SU-DHL-6 (cell line): ENCODE measurements at regions not wholly inside any gene's neighbourhood (a gene's known extent, or its start where the extent isn't known, plus 50 kb on each side); places are given as distances from the start of the nearest gene placed in this dataset.

Experiments used
- H2AFZ ChIP-seq: fragments of 200-600 bp; sonication (generic); 2 replicates; pipeline ENCODE4 v1.6.1; 2014; ENCODE audit warnings: low read depth, mild to moderate bottlenecking, moderate library complexity, mixed read lengths, antibody characterized with exemption, low read length; ENCODE audit not compliant: severe bottlenecking
- H3F3A ChIP-seq: fragments of 200-600 bp; shearing (Covaris generic); 2 replicates; pipeline ENCODE4 v1.6.0; 2016; ENCODE audit warnings: antibody characterized with exemption, mild to moderate bottlenecking; ENCODE audit not compliant: insufficient read depth
- H3K27ac ChIP-seq: fragments of 200-600 bp; sonication (generic); 2 replicates; pipeline ENCODE4 v1.5.1; 2016; ENCODE audit warnings: low read depth, mild to moderate bottlenecking, low read length, moderate library complexity, mixed read lengths
- H3K27me3 ChIP-seq: fragments of 200-600 bp; sonication (generic), shearing (Covaris generic); 2 replicates; pipeline ENCODE4 v1.6.0; 2014; ENCODE audit warnings: mild to moderate bottlenecking, low read length
- H3K36me3 ChIP-seq: fragments of 200-600 bp; sonication (generic); 2 replicates; pipeline ENCODE4 v1.6.1; 2014; ENCODE audit warnings: mild to moderate bottlenecking, low read length, mixed read lengths
- H3K4me2 ChIP-seq: fragments of 300-600, 200-600 bp; shearing (Covaris generic), sonication (generic); 2 replicates; pipeline ENCODE4 v1.6.0; 2014; ENCODE audit warnings: low read length, low read depth, mild to moderate bottlenecking; ENCODE audit not compliant: poor library complexity, severe bottlenecking
- H3K4me3 ChIP-seq: fragments of 200-600 bp; sonication (generic); 2 replicates; pipeline ENCODE4 v1.5.1; 2014; ENCODE audit warnings: antibody characterized with exemption, low read length, mild to moderate bottlenecking, mixed read lengths; ENCODE audit not compliant: insufficient read depth, poor library complexity, severe bottlenecking
- H3K79me2 ChIP-seq: fragments of 200-600 bp; sonication (generic); 2 replicates; pipeline ENCODE4 v1.6.1; 2014; ENCODE audit warnings: mild to moderate bottlenecking, low read length, moderate library complexity; ENCODE audit not compliant: insufficient read depth
- H3K9ac ChIP-seq: fragments of 200-600 bp; sonication (generic); 2 replicates; pipeline ENCODE4 v1.7.0; 2014; ENCODE audit warnings: mild to moderate bottlenecking, low read length
- H3K9me2 ChIP-seq: fragments of 200-600 bp; sonication (generic); replicated peaks from 2 replicates; pipeline ENCODE4 v1.6.1; 2014; ENCODE audit warnings: low read length; ENCODE audit not compliant: insufficient read depth
- H3K9me3 ChIP-seq: fragments of 200-600 bp; sonication (generic); 2 replicates; pipeline ENCODE4 v1.6.1; 2014; ENCODE audit warnings: low read length, mixed read lengths; ENCODE audit not compliant: insufficient read depth
- H4K20me1 ChIP-seq: fragments of 200-600 bp; sonication (generic); 2 replicates; pipeline ENCODE4 v1.6.1; 2014; ENCODE audit warnings: low read depth, mild to moderate bottlenecking, antibody characterized with exemption, low read length, moderate library complexity, mixed read lengths
- EZH2phosphoT487 ChIP-seq: fragments of 200-600 bp; sonication (generic), shearing (Covaris generic); conservative IDR thresholded peaks from 2 replicates; pipeline ENCODE4 v1.6.1; 2018; ENCODE audit warnings: mild to moderate bottlenecking, antibody characterized with exemption, low read length, moderate library complexity, mixed read lengths
- TF ChIP-seq, protein P1 (sequence below): fragments of 200-600 bp; sonication (generic); IDR thresholded peaks from one replicate; pipeline ENCODE4 v1.5.1; 2017; ENCODE audit warnings: antibody characterized with exemption, mild to moderate bottlenecking, low read length, moderate library complexity; ENCODE audit not compliant: insufficient read depth, poor library complexity, severe bottlenecking

DNA sequence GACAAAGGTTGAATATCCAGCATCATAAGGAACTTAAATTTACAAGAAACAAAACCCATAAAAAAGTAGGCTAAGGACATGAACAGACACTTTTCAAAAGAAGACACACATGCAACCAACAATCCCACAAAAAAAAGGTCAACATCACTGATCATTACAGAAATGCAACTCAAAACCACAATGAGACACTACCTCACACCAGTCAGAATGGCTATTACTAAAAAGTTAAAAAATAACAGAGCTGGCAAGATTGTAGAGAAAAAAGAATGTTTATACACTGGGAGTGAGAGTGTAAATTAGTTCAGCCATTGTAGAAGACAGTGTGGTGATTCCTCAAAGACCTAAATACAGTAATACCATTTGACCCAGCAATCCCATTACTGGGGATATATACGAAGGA lies 474.7 kb downstream of the TRIML1 start:
- TF ChIP-seq, protein P1, sequence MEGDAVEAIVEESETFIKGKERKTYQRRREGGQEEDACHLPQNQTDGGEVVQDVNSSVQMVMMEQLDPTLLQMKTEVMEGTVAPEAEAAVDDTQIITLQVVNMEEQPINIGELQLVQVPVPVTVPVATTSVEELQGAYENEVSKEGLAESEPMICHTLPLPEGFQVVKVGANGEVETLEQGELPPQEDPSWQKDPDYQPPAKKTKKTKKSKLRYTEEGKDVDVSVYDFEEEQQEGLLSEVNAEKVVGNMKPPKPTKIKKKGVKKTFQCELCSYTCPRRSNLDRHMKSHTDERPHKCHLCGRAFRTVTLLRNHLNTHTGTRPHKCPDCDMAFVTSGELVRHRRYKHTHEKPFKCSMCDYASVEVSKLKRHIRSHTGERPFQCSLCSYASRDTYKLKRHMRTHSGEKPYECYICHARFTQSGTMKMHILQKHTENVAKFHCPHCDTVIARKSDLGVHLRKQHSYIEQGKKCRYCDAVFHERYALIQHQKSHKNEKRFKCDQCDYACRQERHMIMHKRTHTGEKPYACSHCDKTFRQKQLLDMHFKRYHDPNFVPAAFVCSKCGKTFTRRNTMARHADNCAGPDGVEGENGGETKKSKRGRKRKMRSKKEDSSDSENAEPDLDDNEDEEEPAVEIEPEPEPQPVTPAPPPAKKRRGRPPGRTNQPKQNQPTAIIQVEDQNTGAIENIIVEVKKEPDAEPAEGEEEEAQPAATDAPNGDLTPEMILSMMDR: no peak
- no peak for TF ChIP-seq EZH2phosphoT487
- Histone ChIP-seq H3K9me3 (no peaks in the 10 kb centered on the region), H3K36me3 (no peaks in the 10 kb centered on the region), H3K27me3 (no peaks in the 10 kb centered on the region), H3F3A (no peaks in the 10 kb centered on the region), H3K27ac (no peak overlapping the region), H3K9ac (no peak overlapping the region), H3K79me2 (no peaks in the 10 kb centered on the region), H2AFZ (no peak overlapping the region), H4K20me1 (no peaks in the 10 kb centered on the region), H3K4me3 (no peak overlapping the region), H3K4me2 (no peak overlapping the region), H3K9me2 (no peaks in the 10 kb centered on the region)

DNA sequence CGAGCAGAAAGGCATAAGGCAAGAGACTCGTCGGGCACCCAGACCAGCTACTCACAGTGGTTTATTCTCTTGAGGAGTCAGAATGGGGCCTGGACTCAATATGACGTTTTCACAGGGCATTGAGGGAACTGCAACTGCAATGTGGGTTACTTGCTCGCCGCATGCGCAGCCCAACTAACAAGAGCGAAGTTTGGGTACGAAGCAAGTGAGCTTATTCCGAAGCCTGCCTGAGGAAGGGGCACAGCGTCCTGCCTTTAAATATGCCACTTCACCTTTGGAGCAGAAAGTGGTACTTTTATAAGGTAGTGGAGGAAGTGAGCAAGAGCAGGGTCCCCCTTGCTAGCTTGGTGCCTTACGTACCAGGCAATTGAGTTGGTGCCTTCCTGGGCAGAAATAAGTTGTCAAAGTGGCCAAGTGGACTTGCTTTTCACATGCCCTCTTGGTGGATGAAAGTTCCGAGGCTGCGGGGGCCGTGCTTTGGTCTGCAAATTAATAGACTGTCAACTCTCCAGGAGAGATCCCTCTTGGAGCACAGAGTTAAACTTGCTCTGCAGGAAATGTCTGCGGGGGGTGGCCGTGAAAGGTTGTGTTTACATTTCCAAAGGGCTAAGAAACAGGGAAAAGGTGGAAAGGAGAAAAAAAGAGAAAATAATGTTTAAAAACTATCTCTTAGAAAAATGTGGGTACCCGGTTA lies 480.4 kb downstream of the TRIML1 start:
- TF ChIP-seq, protein P1: no peak
- no peak for TF ChIP-seq EZH2phosphoT487
- Histone ChIP-seq H3K9me2 (no peaks in the 10 kb centered on the region), H3K9ac (no peak overlapping the region), H2AFZ (no peak overlapping the region), H3F3A (no peaks in the 10 kb centered on the region), H3K36me3 (no peaks in the 10 kb centered on the region), H3K4me3 (no peak overlapping the region), H3K4me2 (no peak overlapping the region), H3K9me3 (no peaks in the 10 kb centered on the region), H3K79me2 (no peaks in the 10 kb centered on the region), H3K27me3 (no peaks in the 10 kb centered on the region), H3K27ac (no peak overlapping the region), H4K20me1 (no peaks in the 10 kb centered on the region)

DNA sequence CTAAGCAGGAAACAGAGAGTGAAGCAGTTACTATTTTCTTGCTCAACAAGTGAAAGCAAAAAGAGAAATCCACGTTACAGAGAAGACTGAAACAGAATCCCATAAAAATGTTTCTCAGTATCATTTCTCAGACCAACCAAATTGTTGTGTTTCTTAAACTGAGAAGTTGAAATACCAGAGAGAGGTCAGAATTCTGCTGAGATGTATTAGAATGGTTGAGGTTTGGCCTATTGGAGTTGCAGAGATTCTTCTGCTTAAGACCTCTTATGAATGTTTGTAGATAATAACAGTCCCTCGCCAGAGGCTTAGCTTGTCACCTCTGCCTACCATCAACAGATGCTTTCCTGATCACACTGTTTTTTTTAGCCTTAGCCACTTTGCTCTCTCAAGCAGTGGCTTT lies 481.4 kb downstream of the TRIML1 start:
- TF ChIP-seq, protein P1: no peak
- no peak for TF ChIP-seq EZH2phosphoT487
- no peaks in the 10 kb centered on the region for H3K79me2 ChIP-seq
- no peak overlapping the region for H3K9ac ChIP-seq
- no peaks in the 10 kb centered on the region for H4K20me1 ChIP-seq
- no peaks in the 10 kb centered on the region for H3K27me3 ChIP-seq
- no peaks in the 10 kb centered on the region for H3K9me3 ChIP-seq
- H3F3A ChIP-seq: no peaks in the 10 kb centered on the region
- H3K4me2 ChIP-seq: no peak overlapping the region
- H3K4me3 ChIP-seq: no peak overlapping the region
- no peaks in the 10 kb centered on the region for H3K36me3 ChIP-seq
- H2AFZ ChIP-seq: no peak overlapping the region
- no peak overlapping the region for H3K27ac ChIP-seq
- H3K9me2 ChIP-seq: no peaks in the 10 kb centered on the region
